H1 (cell line): ENCODE measurements at regions not wholly inside any gene's neighbourhood (a gene's known extent, or its start where the extent isn't known, plus 50 kb on each side); places are given as distances from the start of the nearest gene placed in this dataset.

ENCODE experiments used
- CBX8 ChIP-seq: fragments of 300-800, 300-1000 bp; sonication (generic); IDR thresholded peaks from 2 replicates; pipeline ENCODE4 v1.7.1; 2016; ENCODE audit warnings: low read depth, low read length, borderline replicate concordance
- CHD7 ChIP-seq: fragments of 300-600 bp; sonication (generic); IDR thresholded peaks from 2 replicates; pipeline ENCODE4 v1.7.1; 2012; ENCODE audit warnings: low read length, moderate library complexity, mild to moderate bottlenecking, inconsistent platforms; ENCODE audit not compliant: insufficient replicate concordance
- JUN ChIP-seq: IDR thresholded peaks from 2 replicates; pipeline ENCODE4 v1.6.1; 2011; ENCODE audit warnings: low read depth, mild to moderate bottlenecking, improper control_type of control experiment, low read length
- PHF8 ChIP-seq: fragments of 200-600 bp; sonication (generic); conservative IDR thresholded peaks from 2 replicates; pipeline ENCODE4 v1.7.1; 2012; ENCODE audit warnings: low read depth, mild to moderate bottlenecking, inconsistent platforms, low read length, moderate library complexity
- SP1 ChIP-seq: IDR thresholded peaks from 2 replicates; pipeline ENCODE4 v1.6.1; 2011; ENCODE audit warnings: low read depth, low read length
- SUZ12 ChIP-seq: fragments of 200-600 bp; sonication (generic); IDR thresholded peaks from 2 replicates; pipeline ENCODE4 v1.6.1; 2012; ENCODE audit warnings: mild to moderate bottlenecking, inconsistent platforms, low read length, moderate library complexity, mixed read lengths

GRCh38 chr12:34334538-34334937, 312.2 kb downstream of the ALG10 start (continued):
- TF ChIP-seq CHD7 (no peak), CBX8 (no peak), SUZ12 (no peak), SP1 (no peak), JUN (no peak), PHF8 (no peak)
- TF ChIP-seq, all 59 proteins: peak for 0
